H1 (cell line): ENCODE measurements at regions not wholly inside any gene's neighbourhood (a gene's known extent, or its start where the extent isn't known, plus 50 kb on each side); places are given as distances from the start of the nearest gene placed in this dataset.

Experiments used
- BRCA1 ChIP-seq: IDR thresholded peaks from 2 replicates; pipeline ENCODE4 v1.6.1; 2012; ENCODE audit warnings: low read depth, low read length, improper control_type of control experiment
- CHD2 ChIP-seq: IDR thresholded peaks from 2 replicates; pipeline ENCODE4 v1.6.1; 2012; ENCODE audit warnings: low read length, improper control_type of control experiment
- KDM5A ChIP-seq: fragments of 200-600 bp; IDR thresholded peaks from 2 replicates; pipeline ENCODE4 v1.7.1; 2012; ENCODE audit warnings: mild to moderate bottlenecking, low read length, inconsistent platforms, mixed read lengths
- MAX ChIP-seq: IDR thresholded peaks from 2 replicates; pipeline ENCODE4 v1.6.1; 2012; ENCODE audit warnings: inconsistent platforms
- SIX5 ChIP-seq: IDR thresholded peaks from 2 replicates; pipeline ENCODE4 v1.6.1; 2011; ENCODE audit warnings: mild to moderate bottlenecking, low read depth, low read length
- SP1 ChIP-seq: IDR thresholded peaks from 2 replicates; pipeline ENCODE4 v1.6.1; 2011; ENCODE audit warnings: low read depth, low read length
- SUZ12 ChIP-seq: fragments of 200-600 bp; sonication (generic); IDR thresholded peaks from 2 replicates; pipeline ENCODE4 v1.6.1; 2012; ENCODE audit warnings: mild to moderate bottlenecking, inconsistent platforms, low read length, moderate library complexity, mixed read lengths
- TF ChIP-seq, protein P1 (sequence below): IDR thresholded peaks from 2 replicates; pipeline ENCODE4 v1.6.1; 2011; ENCODE audit warnings: low read length, improper control_type of control experiment

DNA sequence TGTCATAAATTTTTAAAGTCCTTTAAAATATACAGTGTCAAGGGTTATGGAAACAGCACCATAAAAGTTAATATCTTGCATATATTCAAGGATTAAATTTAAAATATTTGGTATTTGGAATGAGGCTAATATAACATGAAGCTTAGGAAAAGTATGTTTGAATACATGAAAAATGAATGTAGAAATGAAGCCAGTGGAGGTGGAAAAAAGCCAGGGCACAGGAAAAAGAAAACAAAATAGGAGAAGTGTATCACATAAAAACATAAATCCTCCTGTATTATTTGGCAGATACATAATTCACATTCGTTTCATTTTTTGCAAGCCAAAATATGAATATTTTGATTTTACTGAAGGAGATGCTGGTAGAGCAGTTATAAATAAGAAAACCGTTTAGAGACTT, 587.0 kb upstream of the ZNF608 start (continued):
- TF ChIP-seq SP1 (no peak), KDM5A (no peak), BRCA1 (no peak), SUZ12 (no peak), CHD2 (no peak), MAX (no peak), SIX5 (no peak)
- TF ChIP-seq, protein P1, sequence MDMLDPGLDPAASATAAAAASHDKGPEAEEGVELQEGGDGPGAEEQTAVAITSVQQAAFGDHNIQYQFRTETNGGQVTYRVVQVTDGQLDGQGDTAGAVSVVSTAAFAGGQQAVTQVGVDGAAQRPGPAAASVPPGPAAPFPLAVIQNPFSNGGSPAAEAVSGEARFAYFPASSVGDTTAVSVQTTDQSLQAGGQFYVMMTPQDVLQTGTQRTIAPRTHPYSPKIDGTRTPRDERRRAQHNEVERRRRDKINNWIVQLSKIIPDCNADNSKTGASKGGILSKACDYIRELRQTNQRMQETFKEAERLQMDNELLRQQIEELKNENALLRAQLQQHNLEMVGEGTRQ, result no peak
